ENCODE measurements at regions not wholly inside any gene's neighbourhood (a gene's known extent, or its start where the extent isn't known, plus 50 kb on each side); places are given as distances from the start of the nearest gene placed in this dataset.

- no peak for TF ChIP-seq ZNF431 (CRISPR knock-in tag; IDR thresholded peaks at IDR 0.05)
- no peak for TF ChIP-seq ZZZ3 (IDR thresholded peaks at IDR 0.05)
- no peak for TF ChIP-seq E2F6 (IDR thresholded peaks at IDR 0.05; ENCODE audit: borderline replicate concordance in 1 of 2, extremely low read depth in 1 of 2, insufficient read depth in 1 of 2, insufficient read length in 1 of 2, low read depth in 1 of 2, low read length in 1 of 2, poor library complexity in 1 of 2, severe bottlenecking in 1 of 2)
- TF ChIP-seq, protein P1, sequence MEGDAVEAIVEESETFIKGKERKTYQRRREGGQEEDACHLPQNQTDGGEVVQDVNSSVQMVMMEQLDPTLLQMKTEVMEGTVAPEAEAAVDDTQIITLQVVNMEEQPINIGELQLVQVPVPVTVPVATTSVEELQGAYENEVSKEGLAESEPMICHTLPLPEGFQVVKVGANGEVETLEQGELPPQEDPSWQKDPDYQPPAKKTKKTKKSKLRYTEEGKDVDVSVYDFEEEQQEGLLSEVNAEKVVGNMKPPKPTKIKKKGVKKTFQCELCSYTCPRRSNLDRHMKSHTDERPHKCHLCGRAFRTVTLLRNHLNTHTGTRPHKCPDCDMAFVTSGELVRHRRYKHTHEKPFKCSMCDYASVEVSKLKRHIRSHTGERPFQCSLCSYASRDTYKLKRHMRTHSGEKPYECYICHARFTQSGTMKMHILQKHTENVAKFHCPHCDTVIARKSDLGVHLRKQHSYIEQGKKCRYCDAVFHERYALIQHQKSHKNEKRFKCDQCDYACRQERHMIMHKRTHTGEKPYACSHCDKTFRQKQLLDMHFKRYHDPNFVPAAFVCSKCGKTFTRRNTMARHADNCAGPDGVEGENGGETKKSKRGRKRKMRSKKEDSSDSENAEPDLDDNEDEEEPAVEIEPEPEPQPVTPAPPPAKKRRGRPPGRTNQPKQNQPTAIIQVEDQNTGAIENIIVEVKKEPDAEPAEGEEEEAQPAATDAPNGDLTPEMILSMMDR (IDR thresholded peaks at IDR 0.05 in 2 of 3, conservative IDR thresholded peaks at IDR 0.05 in 1 of 3; ENCODE audit: insufficient read depth in 2 of 3, low read depth in 1 of 3, low read length in 3 of 3): no peak
- no peak for TF ChIP-seq MECOM (CRISPR knock-in tag; IDR thresholded peaks at IDR 0.05)
- TF ChIP-seq RFX1 (IDR thresholded peaks at IDR 0.05): no peak
- no peak for TF ChIP-seq CBX1 (IDR thresholded peaks at IDR 0.05; ENCODE audit: low read depth)
- no peak for TF ChIP-seq CEBPB (tag; IDR thresholded peaks at IDR 0.05)
These were observed 260.1 kb upstream of the GIMD1 start for GRCh38 chr4:106628586-106629267.
